Keratinocyte (primary cell): ENCODE measurements at regions not wholly inside any gene's neighbourhood (a gene's known extent, or its start where the extent isn't known, plus 50 kb on each side); places are given as distances from the start of the nearest gene placed in this dataset.

ENCODE experiments used
- DNase-seq: peaks from one replicate; pipeline ENCODE4 v3.0.0-alpha.2; 2011; ENCODE audit warnings: low read depth, missing footprints, low spot score
- FAIRE-seq: peaks from 2 replicates; lab custom pipeline; 2011; peaks lifted over from hg19 to GRCh38; lab: Jason Lieb, UNC
- H2AFZ ChIP-seq: 2 replicates; pipeline ENCODE4 v1.6.0; 2012; ENCODE audit warnings: low read length, control low read depth, inconsistent platforms; ENCODE audit not compliant: control insufficient read depth
- H3K27ac ChIP-seq: 2 replicates; pipeline ENCODE4 v1.5.1; 2011; ENCODE audit warnings: low read length; ENCODE audit not compliant: control insufficient read depth, insufficient read depth
- H3K27me3 ChIP-seq: 3 replicates; pipeline ENCODE4 v1.6.0; 2011; ENCODE audit warnings: low read length; ENCODE audit not compliant: control insufficient read depth, insufficient read depth; ENCODE audit errors: extremely low read depth
- H3K36me3 ChIP-seq, 2 experiments: 2 replicates in 1 of 2; 3 replicates in 1 of 2; pipeline ENCODE4 v1.5.1; 2011; ENCODE audit warnings: low read length in 2 of 2, mild to moderate bottlenecking in 1 of 2; ENCODE audit not compliant: control insufficient read depth in 2 of 2, insufficient read depth in 2 of 2; ENCODE audit errors: extremely low read depth in 1 of 2
- H3K4me1 ChIP-seq: 3 replicates; pipeline ENCODE4 v1.5.1; 2011; ENCODE audit warnings: low read length; ENCODE audit not compliant: control insufficient read depth, insufficient read depth; ENCODE audit errors: extremely low read depth
- H3K4me2 ChIP-seq: 3 replicates; pipeline ENCODE4 v1.6.0; 2011; ENCODE audit warnings: low read depth, low read length; ENCODE audit not compliant: control insufficient read depth, insufficient read depth; ENCODE audit errors: extremely low read depth
- H3K4me3 ChIP-seq, 3 experiments: fragments of 200-600 bp in 1 of 3; sonication (generic) in 1 of 3; 2 replicates in 2 of 3; 3 replicates in 1 of 3; pipeline ENCODE4 v1.5.1; 2011 to 2016; ENCODE audit warnings: low read length in 3 of 3, mild to moderate bottlenecking in 3 of 3, control low read depth in 2 of 3, inconsistent platforms in 1 of 3, low read depth in 1 of 3, mixed read lengths in 1 of 3, mixed run types in 1 of 3, moderate library complexity in 1 of 3; ENCODE audit not compliant: control insufficient read depth in 2 of 3, insufficient read depth in 2 of 3; ENCODE audit errors: extremely low read depth in 1 of 3
- H3K79me2 ChIP-seq: 2 replicates; pipeline ENCODE4 v1.6.0; 2012; ENCODE audit warnings: low read length; ENCODE audit not compliant: control insufficient read depth, insufficient read depth
- H3K9ac ChIP-seq: 3 replicates; pipeline ENCODE4 v1.6.0; 2011; ENCODE audit warnings: low read length; ENCODE audit not compliant: control insufficient read depth, insufficient read depth; ENCODE audit errors: extremely low read depth
- H3K9me1 ChIP-seq: 3 replicates; pipeline ENCODE4 v1.6.0; 2011; ENCODE audit warnings: low read length; ENCODE audit not compliant: control insufficient read depth, insufficient read depth; ENCODE audit errors: extremely low read depth
- H3K9me3 ChIP-seq: 2 replicates; pipeline ENCODE4 v1.5.1; 2012; ENCODE audit warnings: low read depth, low read length; ENCODE audit not compliant: control insufficient read depth
- H4K20me1 ChIP-seq: 3 replicates; pipeline ENCODE4 v1.6.0; 2011; ENCODE audit warnings: low read length; ENCODE audit not compliant: control insufficient read depth, insufficient read depth; ENCODE audit errors: extremely low read depth
- CTCF ChIP-seq, 3 experiments: IDR thresholded peaks in 1 of 3; conservative IDR thresholded peaks in 1 of 3; optimal IDR thresholded peaks in 1 of 3; 2 replicates in 2 of 3; 3 replicates in 1 of 3; pipeline versions ENCODE3 to v1.5.1; 2011; ENCODE audit warnings: low read length in 3 of 3, mild to moderate bottlenecking in 3 of 3, moderate library complexity in 2 of 3, control low read depth in 1 of 3, inconsistent platforms in 1 of 3; ENCODE audit not compliant: insufficient read depth in 2 of 3; ENCODE audit errors: extremely low read depth in 1 of 3
- EZH2 ChIP-seq: IDR thresholded peaks from one replicate; pipeline ENCODE4 v1.6.1; 2012; ENCODE audit warnings: inconsistent platforms, mild to moderate bottlenecking, low read length, moderate library complexity
- dilution Hi-C: fragments of 300-500 bp; cut with MboI; formaldehyde crosslinking; loops from one replicate; pipeline ENCODE4 v1.7.0; 2020; ENCODE audit warnings: low sequenced_read_pairs; ENCODE audit not compliant: extremely low pct_ligation_motif_present

- TF ChIP-seq CTCF (optimal IDR thresholded peaks at IDR 0.05 in 1 of 3, IDR thresholded peaks at IDR 0.05 in 1 of 3, conservative IDR thresholded peaks at IDR 0.05 in 1 of 3; ENCODE audit: extremely low read depth in 1 of 3, insufficient read depth in 2 of 3, low read length in 3 of 3): no peak
- TF ChIP-seq EZH2: no peak
- Histone ChIP-seq H3K79me2 (no peaks in the 10 kb centered on the region), H4K20me1 (no peaks in the 10 kb centered on the region), H3K9me3 (no peaks in the 10 kb centered on the region), H3K9me1 (no peaks in the 10 kb centered on the region), H3K4me3 (peak overlapping the region in 1 of 3 experiments; percentile 10), H3K36me3 (no peaks in the 10 kb centered on the region), H3K4me1 (peaks cover 20% of the 10 kb centered on the region), H3K9ac (no peak overlapping the region), H2AFZ (peak overlapping the region; percentile 53), H3K27me3 (no peaks in the 10 kb centered on the region), H3K4me2 (peak overlapping the region; percentile 46), H3K27ac (no peak overlapping the region)
- dilution Hi-C loops: no loop called here
- peak; percentile 94 for FAIRE-seq
- DNase-seq: no peak
Measured at GRCh38 chr5:125056671-125057485, 310.4 kb upstream of the ZNF608 start.

DNA sequence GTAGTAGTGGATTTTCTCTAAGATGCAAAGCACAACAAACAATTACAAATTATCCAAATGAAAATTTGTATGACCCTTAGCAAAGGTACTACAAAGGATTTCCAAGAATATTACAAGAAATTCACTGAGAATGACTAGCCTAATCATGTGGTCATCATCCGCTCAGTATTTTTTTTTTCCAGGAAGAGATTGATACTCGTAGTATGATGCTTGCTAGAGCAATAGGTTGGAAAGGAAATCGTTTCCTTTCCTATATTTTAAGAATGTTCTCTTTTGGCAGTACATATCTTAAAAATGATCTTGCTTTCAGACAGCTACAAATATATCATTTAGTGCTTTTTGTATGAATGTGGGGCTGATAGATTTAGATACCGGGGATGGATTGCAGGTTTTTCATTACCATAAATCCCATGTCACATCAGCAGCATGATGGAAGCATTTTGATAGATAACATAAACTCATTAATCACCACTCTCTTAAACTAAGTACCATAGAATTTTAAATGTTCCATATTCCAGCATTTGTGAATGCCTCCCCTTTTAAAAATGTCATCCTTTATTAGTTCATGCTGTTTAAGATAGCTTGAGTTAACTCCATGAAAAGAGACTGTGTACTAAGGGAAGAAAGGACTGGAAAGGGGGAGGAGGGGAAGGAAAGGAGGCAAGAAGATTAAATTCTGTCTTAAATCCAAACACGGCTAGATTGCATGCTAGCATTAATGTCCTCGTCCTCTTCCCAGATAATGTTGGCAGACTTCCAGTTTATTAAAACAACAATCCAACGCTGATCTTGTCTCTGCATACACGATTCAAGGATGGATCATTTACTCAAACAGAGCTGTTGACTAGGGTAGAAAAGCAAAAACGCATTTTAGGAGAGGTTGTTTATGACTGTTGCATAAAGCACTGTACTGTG is 311.7 kb upstream of the ZNF608 start:
- Histone ChIP-seq H3K4me2 (no peak overlapping the region), H3K9me3 (no peaks in the 10 kb centered on the region), H3K27me3 (no peaks in the 10 kb centered on the region), H3K79me2 (no peaks in the 10 kb centered on the region), H3K36me3 (no peaks in the 10 kb centered on the region), H3K4me3 (no peak overlapping the region), H4K20me1 (no peaks in the 10 kb centered on the region), H2AFZ (no peak overlapping the region), H3K9me1 (no peaks in the 10 kb centered on the region), H3K9ac (no peak overlapping the region), H3K4me1 (peaks cover 20% of the 10 kb centered on the region), H3K27ac (no peak overlapping the region)
- DNase-seq (no peak), FAIRE-seq (peak; percentile 55)
- dilution Hi-C loops: no loop called here
- TF ChIP-seq CTCF (optimal IDR thresholded peaks at IDR 0.05 in 1 of 3, IDR thresholded peaks at IDR 0.05 in 1 of 3, conservative IDR thresholded peaks at IDR 0.05 in 1 of 3; ENCODE audit: extremely low read depth in 1 of 3, insufficient read depth in 2 of 3, low read length in 3 of 3) (no peak), EZH2 (no peak)
